Small intestine (tissue), 7 donors: ENCODE measurements at regions not wholly inside any gene's neighbourhood (a gene's known extent, or its start where the extent isn't known, plus 50 kb on each side); places are given as distances from the start of the nearest gene placed in this dataset.
"Not testable (repeated sequence)": the region's sequence is repeated elsewhere in the genome, so short reads cannot be mapped to it uniquely, and the experiment has no call there.

Experiments used
- DNase-seq, 2 donors: peaks; one replicate each; pipeline versions ENCODE4 v3.0.0 to v3.0.0-alpha.2; 2013
- FAIRE-seq: peaks from 2 replicates; lab custom pipeline; 2012; peaks lifted over from hg19 to GRCh38; lab: Jason Lieb, UNC
- H3K27ac ChIP-seq, 3 donors: one replicate each; pipeline ENCODE4 v1.5.1; 2013; ENCODE audit warnings: low read length in 2 of 3, mild to moderate bottlenecking in 2 of 3, control low read depth in 1 of 3, inconsistent platforms in 1 of 3, low read depth in 1 of 3, moderate library complexity in 1 of 3
- H3K27me3 ChIP-seq, 3 donors: one replicate each; pipeline ENCODE4 v1.6.1; 2013; ENCODE audit warnings: low read length in 3 of 3, inconsistent platforms in 1 of 3; ENCODE audit not compliant: control insufficient read depth in 3 of 3, insufficient read depth in 3 of 3
- H3K36me3 ChIP-seq, 3 donors: one replicate each; pipeline ENCODE4 v1.6.1; 2013; ENCODE audit warnings: low read length in 3 of 3, inconsistent platforms in 1 of 3, low read depth in 1 of 3, mild to moderate bottlenecking in 1 of 3, moderate library complexity in 1 of 3; ENCODE audit not compliant: control insufficient read depth in 3 of 3, insufficient read depth in 2 of 3
- H3K4me1 ChIP-seq, 3 donors: one replicate each; pipeline ENCODE4 v1.6.1; 2013; ENCODE audit warnings: low read length in 2 of 3, inconsistent platforms in 1 of 3, low read depth in 1 of 3, mild to moderate bottlenecking in 1 of 3, moderate library complexity in 1 of 3; ENCODE audit not compliant: control insufficient read depth in 3 of 3, insufficient read depth in 2 of 3
- H3K4me3 ChIP-seq, 3 donors: one replicate each; pipeline ENCODE4 v1.5.1; 2013; ENCODE audit warnings: low read length in 3 of 3, control low read depth in 1 of 3, inconsistent platforms in 1 of 3, low read depth in 1 of 3, mild to moderate bottlenecking in 1 of 3, moderate library complexity in 1 of 3
- H3K9me3 ChIP-seq, 2 donors: one replicate each; pipeline ENCODE4 v1.6.1; 2013; ENCODE audit warnings: low read depth in 1 of 2, low read length in 1 of 2; ENCODE audit not compliant: control insufficient read depth in 2 of 2, insufficient read depth in 1 of 2
- WGBS, 3 donors: extraction: QIAGEN DNeasy Blood & Tissue Kit; methylation state at CpG; one replicate each; pipeline ENCODE4 v1.1.7; 2013; 5-methylcytosine and 5-hydroxymethylcytosine counted together
- donor health status: healthy with polysubstance abuse.
- donor health status: control.
- donor health status: control.
- donor health status: Bipolar disorder and iron deficiency.
- donor health status: healthy.

- no peak for FAIRE-seq
Measured at GRCh38 chr3:71989165-71989564, 204.2 kb upstream of the PROK2 start.

GRCh38 chr3:71987828-71988227 is 202.9 kb upstream of the PROK2 start:
- H3K27ac ChIP-seq, result no peak overlapping the region
- no peak overlapping the region for H3K4me3 ChIP-seq
- WGBS, 3 donors, result 71 to 80% (median 79%) methylated on average over 5 of the region's 5 CpGs
- DNase-seq (no peak), FAIRE-seq (no peak)
- H3K27me3 ChIP-seq, result no peaks in the 10 kb centered on the region
- peaks cover 0 to 14% (median 2%) of the 10 kb centered on the region in 3 donors for H3K4me1 ChIP-seq
- no peaks in the 10 kb centered on the region for H3K36me3 ChIP-seq
- peaks cover 0 to 8% of the 10 kb centered on the region in 2 donors for H3K9me3 ChIP-seq

More at GRCh38 chr3:71989165-71989564, 204.2 kb upstream of the PROK2 start:
- Histone ChIP-seq H3K27ac (no peak overlapping the region), H3K36me3 (no peaks in the 10 kb centered on the region), H3K4me3 (no peak overlapping the region), H3K27me3 (no peaks in the 10 kb centered on the region), H3K9me3 (peaks cover 0 to 8% of the 10 kb centered on the region in 2 donors), H3K4me1 (peaks cover 0 to 10% (median 2%) of the 10 kb centered on the region in 3 donors)
- DNase-seq, result no peak
- WGBS, 3 donors, result 77 to 93% (median 87%) methylated on average over 4 of the region's 4 CpGs

DNA sequence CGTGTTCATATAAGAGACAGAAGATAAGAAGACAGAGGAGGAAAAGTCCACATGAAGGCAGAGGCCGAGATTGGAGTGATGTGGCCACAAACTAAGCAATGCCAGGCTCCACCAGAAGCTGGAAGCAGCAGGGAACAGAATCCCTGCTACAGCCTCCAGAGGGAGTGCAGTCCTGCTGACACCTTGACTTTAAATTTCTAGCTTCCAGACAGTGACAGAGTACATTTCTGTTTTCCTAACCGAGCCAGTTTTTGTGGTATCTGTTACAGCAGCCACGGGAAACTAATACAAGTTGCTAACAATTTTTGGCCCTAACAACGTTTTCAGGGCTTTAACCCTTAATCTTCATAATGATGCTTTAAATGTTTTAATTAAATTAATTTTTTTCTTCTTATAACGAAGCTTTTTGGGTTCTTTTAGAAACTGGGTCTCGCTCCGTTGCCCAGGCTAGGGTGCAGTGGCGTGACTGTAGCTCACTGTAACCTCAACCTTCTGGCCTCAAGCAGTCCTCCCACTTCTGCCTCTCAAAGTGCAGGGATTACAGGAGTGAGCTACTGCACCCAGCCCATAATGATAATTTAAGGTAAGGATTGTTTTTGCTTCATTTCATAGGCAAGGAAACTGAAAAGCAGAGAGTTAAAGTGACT is 202.3 kb upstream of the PROK2 start:
- no peak for FAIRE-seq
- 66 to 77% (median 74%) methylated on average over 9 of the region's 9 CpGs for WGBS, 3 donors
- Histone ChIP-seq H3K4me1 (peaks cover 0 to 17% (median 2%) of the 10 kb centered on the region in 3 donors), H3K27me3 (no peaks in the 10 kb centered on the region), H3K36me3 (no peaks in the 10 kb centered on the region), H3K9me3 (peaks cover 0 to 8% of the 10 kb centered on the region in 2 donors), H3K4me3 (no peak overlapping the region), H3K27ac (peak overlapping the region in 1 of 3 donors; percentile 5)
- peak; percentile 23 to 36 for DNase-seq

DNA sequence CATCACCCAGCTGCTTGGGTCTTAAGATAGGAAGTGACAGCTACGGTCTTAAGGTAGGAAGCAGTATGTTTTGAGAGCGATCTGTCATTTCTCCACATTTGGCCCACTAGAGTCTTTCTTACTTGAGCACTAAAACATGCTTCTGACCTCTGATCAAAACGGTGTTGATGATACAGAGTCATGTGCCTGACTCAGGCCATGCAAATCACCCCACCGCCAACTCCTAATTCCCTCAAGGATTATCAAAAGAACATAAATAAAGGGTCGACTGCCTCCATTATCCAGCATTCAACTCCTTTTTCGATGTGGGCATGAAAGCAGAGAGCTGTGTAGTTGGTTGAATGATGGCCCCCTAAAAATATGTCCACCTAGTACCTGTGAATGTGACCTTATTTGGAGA is 201.7 kb upstream of the PROK2 start:
- Histone ChIP-seq H3K9me3 (peaks cover 0 to 8% of the 10 kb centered on the region in 2 donors), H3K4me1 (peaks cover 0 to 21% (median 2%) of the 10 kb centered on the region in 3 donors), H3K27ac (peak overlapping the region in 1 of 3 donors; percentile 5), H3K4me3 (no peak overlapping the region), H3K36me3 (no peaks in the 10 kb centered on the region), H3K27me3 (no peaks in the 10 kb centered on the region)
- DNase-seq (peak in 1 of 2 donors; percentile 30), FAIRE-seq (no peak)
- 77 to 80% (median 78%) methylated on average over 6 of the region's 6 CpGs for WGBS, 3 donors

DNA sequence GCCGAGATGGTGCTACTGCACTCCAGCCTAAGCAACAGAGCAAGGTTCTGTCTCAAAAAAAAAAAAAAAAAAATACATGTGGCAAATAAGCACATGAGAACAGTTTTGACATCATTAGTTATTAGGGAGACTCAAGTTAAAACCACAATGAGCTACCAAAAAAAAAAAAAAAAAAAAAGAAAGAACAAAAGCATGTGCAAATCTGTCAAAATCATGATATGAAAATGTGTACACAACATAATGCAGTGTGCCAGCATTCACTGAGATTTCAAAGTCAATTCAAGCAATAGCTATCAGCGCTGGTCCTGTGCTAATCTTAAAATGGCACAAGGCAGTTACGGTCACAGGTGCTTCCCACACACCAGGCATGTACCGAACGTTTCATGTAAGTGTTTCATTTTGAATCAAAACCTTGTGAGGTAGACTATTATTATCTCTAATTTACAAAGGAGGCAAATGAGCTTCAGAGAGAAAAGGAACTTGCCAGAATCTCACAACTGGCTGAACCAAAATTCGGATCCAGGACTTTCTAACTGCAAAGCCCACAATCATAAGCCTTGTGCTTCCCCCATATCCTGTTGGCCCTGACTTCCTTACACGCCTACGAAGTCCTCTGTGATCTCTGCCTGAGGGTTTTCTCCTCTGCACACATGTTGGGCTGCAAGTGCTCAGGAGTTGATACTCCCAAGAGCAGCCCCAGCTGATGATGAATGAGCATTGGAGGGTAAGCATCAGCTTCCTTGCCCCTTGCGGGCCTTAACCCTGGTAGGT is 200.1 kb upstream of the PROK2 start:
- WGBS, 3 donors, result 63 to 84% (median 69%) methylated on average over 9 of the region's 9 CpGs

GRCh38 chr3:71983694-71984093 is 198.7 kb upstream of the PROK2 start:
- no peak for FAIRE-seq
- no peak overlapping the region for H3K4me3 ChIP-seq
- no peaks in the 10 kb centered on the region for H3K36me3 ChIP-seq
- H3K9me3 ChIP-seq, result no peaks in the 10 kb centered on the region
- no peak for DNase-seq
- 90 to 99% (median 97%) methylated on average over 4 of the region's 4 CpGs for WGBS, 3 donors
- H3K4me1 ChIP-seq, result peaks cover 0 to 27% (median 2%) of the 10 kb centered on the region in 3 donors
- no peaks in the 10 kb centered on the region for H3K27me3 ChIP-seq
- H3K27ac ChIP-seq, result no peak overlapping the region

More for the DNA sequence above, 200.1 kb upstream of the PROK2 start:
- Histone ChIP-seq H3K27me3 (no peaks in the 10 kb centered on the region), H3K27ac (peak overlapping the region in 1 of 3 donors; percentile 77), H3K4me3 (no peak overlapping the region), H3K36me3 (no peaks in the 10 kb centered on the region), H3K9me3 (no peaks in the 10 kb centered on the region), H3K4me1 (peaks cover 0 to 21% (median 2%) of the 10 kb centered on the region in 3 donors)
- FAIRE-seq (no peak), DNase-seq (no peak)

DNA sequence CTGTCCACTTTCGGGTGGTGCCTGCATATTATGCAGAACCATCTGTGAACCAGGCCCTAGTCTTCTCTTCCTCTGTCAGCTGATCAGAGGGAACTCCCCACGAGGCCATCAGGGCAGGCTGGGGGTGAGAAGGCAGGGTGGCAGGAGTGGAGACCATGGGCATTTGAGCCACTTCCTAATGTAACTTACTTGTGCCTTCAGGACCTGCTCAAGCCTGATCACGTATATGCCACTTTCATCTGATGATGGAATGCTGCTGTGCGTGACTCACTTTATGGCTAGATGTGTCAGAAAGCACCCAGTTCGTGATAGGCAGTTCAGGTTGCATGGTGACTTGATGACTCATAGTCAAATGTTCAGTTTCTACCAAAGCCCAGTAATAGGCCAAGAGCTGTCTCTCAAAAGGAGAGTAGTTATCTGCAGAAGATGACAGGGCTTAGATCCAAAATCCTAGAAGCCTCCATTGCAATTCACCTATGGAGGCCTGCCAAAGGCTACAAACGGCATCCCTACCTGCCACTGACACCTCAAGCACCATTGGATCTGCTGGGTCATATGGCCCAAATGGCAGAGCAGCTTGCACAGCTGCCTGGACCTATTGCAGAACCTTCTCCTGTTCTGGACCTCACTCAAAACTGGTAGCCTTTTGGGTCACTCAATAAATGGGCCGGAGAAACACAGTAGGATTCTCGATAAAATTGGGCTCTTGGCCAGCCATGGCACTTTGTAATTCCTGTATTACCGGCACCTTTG is 197.7 kb upstream of the PROK2 start:
- Histone ChIP-seq H3K27ac (peak overlapping the region; percentile 37 to 81 (median 49)), H3K4me1 (peaks cover 0 to 33% (median 2%) of the 10 kb centered on the region in 3 donors)
- 31 to 72% (median 34%) methylated on average over 9 of the region's 9 CpGs for WGBS, 3 donors
- peak; percentile 81 to 91 for DNase-seq
- H3K4me3 ChIP-seq, H3K36me3 ChIP-seq, FAIRE-seq, H3K27me3 ChIP-seq, H3K9me3 ChIP-seq: not testable (repeated sequence)

- Histone ChIP-seq H3K27me3 (no peaks in the 10 kb centered on the region), H3K4me1 (peaks cover 0 to 23% (median 0%) of the 10 kb centered on the region in 3 donors), H3K27ac (peak overlapping the region in 1 of 3 donors; percentile 89), H3K9me3 (peaks cover 0 to 7% of the 10 kb centered on the region in 2 donors), H3K36me3 (no peaks in the 10 kb centered on the region), H3K4me3 (no peak overlapping the region)
- WGBS, 3 donors, result 23 to 67% (median 52%) methylated on average over 3 of the region's 3 CpGs
- DNase-seq (peak; percentile 82), FAIRE-seq (no peak)
Measured at GRCh38 chr3:71979175-71979574, 194.2 kb upstream of the PROK2 start.
